ENCODE measurements at regions not wholly inside any gene's neighbourhood (a gene's known extent, or its start where the extent isn't known, plus 50 kb on each side); places are given as distances from the start of the nearest gene placed in this dataset.

DNA sequence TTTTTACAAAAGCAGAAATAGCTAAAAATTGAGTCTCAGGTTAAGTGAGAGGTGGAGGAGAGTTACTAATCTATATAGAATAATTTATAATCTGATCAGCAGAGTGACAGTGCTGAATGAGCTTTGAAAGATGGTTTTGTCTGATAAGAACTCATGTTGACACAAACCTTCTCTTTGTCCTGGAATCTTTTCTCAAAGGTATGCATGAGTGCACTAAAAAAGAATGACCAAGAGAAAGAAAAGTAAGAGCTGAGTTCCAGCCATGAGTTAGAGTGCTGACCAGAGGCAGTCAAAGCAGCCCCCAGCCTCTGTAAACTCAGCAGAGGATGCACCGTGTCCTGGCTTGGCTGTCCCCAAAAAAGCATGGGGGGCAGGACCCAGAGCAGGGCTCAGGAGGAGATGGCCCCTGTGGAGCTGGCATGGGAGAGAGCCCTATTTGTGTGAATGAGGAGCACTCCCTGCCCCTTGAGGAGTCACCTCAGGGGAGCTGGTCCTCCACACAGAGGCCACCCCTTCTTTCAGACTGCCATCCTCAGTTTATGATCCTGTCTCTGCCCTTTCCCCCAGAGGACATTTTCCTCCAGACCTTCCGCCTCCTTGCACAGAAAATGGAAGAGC lies 129.8 kb downstream of the SEC23A start:
- 88% methylated on average over 2 of the region's 2 CpGs; no CpG with 5 or more reads in 1 of the 2 experiments for WGBS, 2 experiments (ENCODE audit: extremely low coverage in 1 of 2, insufficient coverage in 1 of 2, insufficient read length in 1 of 2, insufficient replicate concordance in 2 of 2, low coverage in 1 of 2, low lambda C conversion rate in 2 of 2, missing lambda C conversion rate in 1 of 2)
- POLR2A ChIA-PET (ENCODE audit: partially characterized antibody): no interaction called here
- Histone ChIP-seq H3K79me1 (ENCODE audit: low read depth, low read length) (no peaks in the 10 kb centered on the region), H3K4me1 (replicated peaks in 1 of 4; ENCODE audit: control insufficient read depth in 3 of 4, insufficient read depth in 4 of 4, low read length in 3 of 4) (no peaks in the 10 kb centered on the region), H2BK20ac (ENCODE audit: low read length) (no peak overlapping the region), H3K27me3 (replicated peaks in 1 of 4; ENCODE audit: control insufficient read depth in 3 of 4, extremely low read depth in 1 of 4, insufficient read depth in 3 of 4, low read length in 3 of 4) (no peaks in the 10 kb centered on the region), H2BK12ac (ENCODE audit: low read depth, low read length) (no peak overlapping the region), H3K79me2 (ENCODE audit: control insufficient read depth in 1 of 2, insufficient read depth in 2 of 2, low read length in 2 of 2) (no peaks in the 10 kb centered on the region), H4K8ac (ENCODE audit: extremely low read depth, insufficient read depth, low read length) (no peak overlapping the region), H3K14ac (ENCODE audit: insufficient read length) (no peak overlapping the region), H2BK120ac (replicated peaks; ENCODE audit: low read depth, low read length) (no peak overlapping the region), H3K23me2 (ENCODE audit: low read depth, low read length) (no peaks in the 10 kb centered on the region), H3K9ac (replicated peaks in 1 of 4; ENCODE audit: extremely low read depth in 1 of 4, low read depth in 3 of 4, low read length in 3 of 4) (no peak overlapping the region), H2AFZ (ENCODE audit: low read length) (no peak overlapping the region), H3K9me3 (ENCODE audit: insufficient read depth in 2 of 2, low read depth in 1 of 2, low read length in 1 of 2) (no peaks in the 10 kb centered on the region), H4K91ac (replicated peaks; ENCODE audit: insufficient read length, low read length) (no peak overlapping the region), H4K20me1 (replicated peaks in 1 of 2; ENCODE audit: control insufficient read depth in 1 of 2, insufficient read depth in 2 of 2, low read length in 2 of 2) (no peaks in the 10 kb centered on the region), H4K5ac (ENCODE audit: insufficient read length, low read depth, low read length) (no peak overlapping the region), H2BK15ac (ENCODE audit: low read length) (no peak overlapping the region), H3K18ac (ENCODE audit: extremely low read depth, low read length) (no peak overlapping the region), H3K27ac (ENCODE audit: low read depth, low read length) (no peak overlapping the region), H3K4me3 (ENCODE audit: extremely low read depth in 1 of 4, insufficient read depth in 2 of 4, low read depth in 3 of 4, low read length in 4 of 4) (no peak overlapping the region), H3K36me3 (ENCODE audit: control insufficient read depth in 2 of 4, insufficient read depth in 4 of 4, low read length in 3 of 4) (no peaks in the 10 kb centered on the region), H3K23ac (ENCODE audit: insufficient read length) (no peak overlapping the region), H2BK5ac (ENCODE audit: low read depth, low read length) (no peak overlapping the region), H2AK5ac (ENCODE audit: low read depth, low read length) (no peak overlapping the region), H3K4me2 (ENCODE audit: insufficient read depth in 1 of 2, low read depth in 2 of 2, low read length in 2 of 2) (no peak overlapping the region), H3K56ac (replicated peaks; ENCODE audit: insufficient read length, low read depth, low read length) (no peak overlapping the region), H3K4ac (replicated peaks; ENCODE audit: insufficient read length, low read depth, low read length) (no peak overlapping the region)
- no peak for FAIRE-seq
- TF ChIP-seq CTBP2 (IDR thresholded peaks at IDR 0.05; ENCODE audit: borderline replicate concordance, insufficient read depth, insufficient read length, low read length): no peak
- TF ChIP-seq CBX8 (IDR thresholded peaks at IDR 0.05; ENCODE audit: borderline replicate concordance, low read depth, low read length): no peak
- TF ChIP-seq TBP (IDR thresholded peaks at IDR 0.05; ENCODE audit: low read depth, low read length): no peak
- TF ChIP-seq RNF2 (IDR thresholded peaks at IDR 0.05; ENCODE audit: borderline replicate concordance, low read depth, low read length, missing control alignments, poor library complexity, severe bottlenecking): no peak
- DNase-seq (ENCODE audit: low read depth in 1 of 2, low spot score in 2 of 2): no peak
- CTCF ChIA-PET (ENCODE audit: partially characterized antibody): interaction anchor here (0.9 to 1.2 kb wide), 2 partner anchors 10 to 31 kb away, joined by 4 to 5 read pairs; no protein-coding TSS in a partner anchor

Measured in H1 (cell line).